ENCODE measurements at regions not wholly inside any gene's neighbourhood (a gene's known extent, or its start where the extent isn't known, plus 50 kb on each side); places are given as distances from the start of the nearest gene placed in this dataset.
"Not testable (repeated sequence)": the region's sequence is repeated elsewhere in the genome, so short reads cannot be mapped to it uniquely, and the experiment has no call there.

DNA sequence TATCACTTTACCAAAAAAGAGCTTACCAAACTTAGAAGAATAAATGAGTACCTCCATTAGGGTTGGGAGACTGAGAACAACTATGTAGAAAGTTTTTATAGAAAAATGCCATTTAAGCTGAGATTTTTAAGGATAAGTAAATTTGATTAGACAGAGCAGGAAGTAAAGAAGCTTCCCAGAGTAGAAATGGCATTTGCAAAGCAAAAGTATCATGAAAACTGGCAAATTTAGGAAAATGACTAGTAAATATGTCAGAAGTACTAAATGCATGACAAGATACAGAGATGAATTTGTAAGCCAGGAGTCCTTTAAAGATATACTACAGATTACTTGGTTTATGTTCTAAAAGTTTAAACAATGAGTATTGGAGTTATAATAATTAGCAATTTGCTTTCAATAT is 2581.8 kb downstream of the PCDH9 start:
- DNase-seq, result no peak
- Mint-ChIP-seq H3K4me1 (no peaks in the 10 kb centered on the region), H3K36me3 (no peaks in the 10 kb centered on the region), H3K27me3 (no peaks in the 10 kb centered on the region), H3K9me3 (peaks cover 0 to 5% (median 0%) of the 10 kb centered on the region in 7 donors), H3K4me3 (no peak overlapping the region), H3K27ac (no peak overlapping the region)
- no peak for ATAC-seq (ENCODE audit: low read depth in 2 of 2)

DNA sequence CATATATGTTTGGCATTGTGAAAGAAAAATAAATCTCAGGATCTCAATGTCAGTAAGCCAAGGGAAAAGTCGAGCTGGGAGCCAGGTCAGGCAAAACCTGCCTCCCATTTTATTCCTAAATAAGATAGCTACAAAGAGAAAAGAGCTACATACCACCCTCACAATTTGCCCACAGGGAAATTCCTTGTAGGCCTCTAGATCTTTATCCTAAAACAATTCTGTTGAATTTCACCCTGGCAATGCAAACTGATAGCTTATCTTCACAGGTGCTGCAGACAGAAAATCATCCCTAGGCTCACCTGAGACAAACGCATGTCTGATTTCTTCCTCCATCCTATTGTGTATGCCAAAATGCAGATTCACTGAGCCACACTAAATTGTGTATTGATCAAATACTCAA is 2587.1 kb downstream of the PCDH9 start:
- Mint-ChIP-seq H3K9me3 (peaks cover 0 to 5% (median 0%) of the 10 kb centered on the region in 7 donors), H3K27ac (no peak overlapping the region), H3K27me3 (no peaks in the 10 kb centered on the region), H3K4me3 (peak overlapping the region in 1 of 8 donors; percentile 54), H3K4me1 (no peaks in the 10 kb centered on the region), H3K36me3 (no peaks in the 10 kb centered on the region)
- DNase-seq, result no peak
- no peak for ATAC-seq (ENCODE audit: low read depth in 2 of 2)

DNA sequence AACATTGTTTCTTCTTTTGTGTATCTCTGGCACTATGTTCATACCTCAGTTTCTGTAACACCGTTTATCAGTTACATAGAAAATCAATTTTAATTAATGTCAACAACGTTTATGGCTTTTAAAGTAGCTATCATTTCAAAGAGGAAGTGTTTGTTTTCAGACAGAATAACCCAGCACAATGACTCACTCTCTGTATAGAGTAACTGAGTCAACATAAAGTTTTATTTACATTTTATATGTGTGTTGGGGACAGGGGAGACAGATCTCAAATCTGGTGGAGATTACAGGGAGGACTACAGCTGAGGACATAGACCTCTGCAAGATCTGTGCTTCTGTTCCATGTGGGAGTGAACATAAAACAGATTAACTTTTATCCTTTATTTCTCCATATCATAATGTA is 2590.1 kb downstream of the PCDH9 start:
- H3K9me3 Mint-ChIP-seq, result peaks cover 0 to 7% (median 3%) of the 10 kb centered on the region in 7 donors
- DNase-seq, result no peak
- H3K27ac Mint-ChIP-seq, result no peak overlapping the region
- no peaks in the 10 kb centered on the region for H3K4me1 Mint-ChIP-seq
- ATAC-seq (ENCODE audit: low read depth in 2 of 2), result no peak
- no peaks in the 10 kb centered on the region for H3K36me3 Mint-ChIP-seq
- no peak overlapping the region for H3K4me3 Mint-ChIP-seq
- H3K27me3 Mint-ChIP-seq, result no peaks in the 10 kb centered on the region

DNA sequence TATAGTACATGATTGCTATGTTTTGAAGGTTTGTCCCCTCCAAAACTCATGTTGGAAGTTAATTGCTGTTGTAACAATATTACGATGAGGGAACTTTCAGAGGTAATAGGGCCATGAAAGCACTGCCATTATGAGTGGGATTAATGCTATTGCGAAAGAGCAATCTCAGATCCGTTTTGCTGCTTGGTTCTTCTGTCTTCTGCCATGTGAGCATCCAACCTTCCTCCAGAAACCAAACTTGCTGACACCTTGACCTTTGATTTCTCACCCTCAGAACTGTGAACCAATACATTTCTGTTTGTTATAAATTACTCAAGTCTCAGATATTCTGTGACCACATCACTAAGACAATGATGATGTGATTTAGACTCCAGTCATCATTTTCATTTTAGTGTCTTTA is 2590.9 kb downstream of the PCDH9 start:
- Mint-ChIP-seq H3K4me1 (no peaks in the 10 kb centered on the region), H3K27me3 (no peaks in the 10 kb centered on the region), H3K27ac (no peak overlapping the region), H3K4me3 (no peak overlapping the region), H3K36me3 (no peaks in the 10 kb centered on the region), H3K9me3 (peaks cover 0 to 7% (median 2%) of the 10 kb centered on the region in 7 donors)
- DNase-seq (no peak), ATAC-seq (ENCODE audit: low read depth in 2 of 2) (no peak)

DNA sequence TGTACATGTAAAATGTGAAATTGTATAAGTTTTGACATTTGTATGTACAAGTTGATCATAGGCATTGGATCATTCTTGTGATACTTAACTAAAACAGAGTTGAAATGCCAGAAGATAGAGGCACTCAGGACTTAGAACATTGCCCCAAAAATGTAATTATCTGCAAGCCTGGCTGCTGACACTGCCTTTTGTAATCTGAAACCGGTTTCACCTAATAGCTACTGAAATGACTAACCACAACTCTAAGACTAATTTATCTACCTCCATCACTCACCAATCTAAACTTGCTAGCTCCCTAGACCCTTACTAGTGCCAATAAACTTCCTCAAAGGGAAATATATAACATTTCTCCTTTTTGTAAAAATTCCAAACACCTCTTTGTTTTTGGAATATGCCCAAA is 2596.2 kb downstream of the PCDH9 start:
- H3K36me3 Mint-ChIP-seq, result no peaks in the 10 kb centered on the region
- no peak overlapping the region for H3K27ac Mint-ChIP-seq
- H3K27me3 Mint-ChIP-seq, result no peaks in the 10 kb centered on the region
- H3K9me3 Mint-ChIP-seq, result peaks cover 0 to 7% (median 0%) of the 10 kb centered on the region in 7 donors
- H3K4me3 Mint-ChIP-seq, result no peak overlapping the region
- ATAC-seq (ENCODE audit: low read depth in 2 of 2), result no peak
- no peaks in the 10 kb centered on the region for H3K4me1 Mint-ChIP-seq
- DNase-seq, result no peak

DNA sequence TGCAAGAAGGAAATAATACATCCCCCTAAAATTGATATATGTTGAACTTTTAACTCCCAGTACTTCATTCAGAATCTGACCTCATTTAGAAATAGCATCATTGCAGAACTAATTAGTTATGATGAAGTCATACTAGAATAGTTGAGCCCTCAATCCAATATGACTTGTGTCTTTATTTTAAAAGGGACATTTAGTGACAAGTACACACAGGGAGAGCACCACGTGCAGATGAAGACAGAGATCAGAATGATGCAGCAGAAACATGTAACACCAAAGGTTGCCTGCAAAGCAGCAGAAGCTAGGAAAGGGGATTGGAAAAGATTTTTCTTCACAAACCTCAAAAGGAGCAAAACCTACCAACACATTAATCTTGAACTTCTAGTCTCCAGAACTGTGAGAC is 2602.5 kb downstream of the PCDH9 start:
- no peak for DNase-seq
- no peak overlapping the region for H3K27ac Mint-ChIP-seq
- peaks cover 0 to 4% (median 0%) of the 10 kb centered on the region in 7 donors for H3K9me3 Mint-ChIP-seq
- H3K4me1 Mint-ChIP-seq, result no peaks in the 10 kb centered on the region
- no peak for ATAC-seq (ENCODE audit: low read depth in 2 of 2)
- no peak overlapping the region for H3K4me3 Mint-ChIP-seq
- no peaks in the 10 kb centered on the region for H3K27me3 Mint-ChIP-seq
- H3K36me3 Mint-ChIP-seq, result no peaks in the 10 kb centered on the region

DNA sequence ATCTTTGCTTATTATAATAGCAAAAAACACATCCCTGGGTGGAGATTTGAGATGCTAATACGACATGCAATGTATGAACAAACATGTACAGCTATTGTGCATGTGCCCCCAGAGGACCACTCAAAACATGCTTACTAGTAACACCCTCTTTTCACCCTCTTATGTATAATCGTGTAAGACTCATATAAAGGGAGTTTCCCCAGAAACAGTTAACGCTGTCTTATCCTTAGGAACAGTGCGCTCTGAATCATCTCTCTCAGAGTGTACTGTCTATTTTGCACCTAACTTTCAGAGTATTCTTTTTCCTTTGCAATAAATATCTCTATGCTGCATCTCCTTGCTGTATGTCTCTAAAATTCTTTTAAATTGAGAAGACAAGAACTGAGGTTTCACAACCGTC is 2604.0 kb downstream of the PCDH9 start:
- Mint-ChIP-seq H3K36me3 (no peaks in the 10 kb centered on the region), H3K27ac (no peak overlapping the region), H3K27me3 (no peaks in the 10 kb centered on the region), H3K4me3 (no peak overlapping the region), H3K4me1 (no peaks in the 10 kb centered on the region), H3K9me3 (peaks cover 0 to 4% (median 0%) of the 10 kb centered on the region in 7 donors)
- no peak for ATAC-seq (ENCODE audit: low read depth in 2 of 2)
- DNase-seq, result no peak

DNA sequence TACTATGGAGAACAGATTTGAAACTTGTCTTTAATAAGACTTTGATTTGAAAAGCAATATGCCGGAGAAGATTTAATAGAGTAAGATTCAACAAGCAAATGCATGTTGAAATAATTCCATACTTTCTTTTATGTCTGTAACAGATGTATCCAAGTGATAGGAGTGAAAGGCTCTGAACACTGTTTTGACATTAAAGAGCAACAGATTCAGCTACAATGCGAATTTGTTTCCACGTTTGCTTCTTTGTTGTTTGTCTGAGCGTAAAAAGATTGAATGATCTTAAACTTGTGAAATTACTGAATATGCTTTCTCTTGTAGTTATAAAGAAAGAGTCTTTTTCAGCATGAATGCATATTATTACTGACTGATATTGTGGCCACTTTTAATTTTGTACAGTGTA is 2612.9 kb downstream of the PCDH9 start:
- Mint-ChIP-seq H3K27ac (no peak overlapping the region), H3K4me1 (no peaks in the 10 kb centered on the region), H3K4me3 (no peak overlapping the region), H3K9me3 (peaks cover 0 to 9% (median 3%) of the 10 kb centered on the region in 7 donors), H3K36me3 (no peaks in the 10 kb centered on the region), H3K27me3 (no peaks in the 10 kb centered on the region)
- DNase-seq, result no peak
- no peak for ATAC-seq (ENCODE audit: low read depth in 2 of 2)

DNA sequence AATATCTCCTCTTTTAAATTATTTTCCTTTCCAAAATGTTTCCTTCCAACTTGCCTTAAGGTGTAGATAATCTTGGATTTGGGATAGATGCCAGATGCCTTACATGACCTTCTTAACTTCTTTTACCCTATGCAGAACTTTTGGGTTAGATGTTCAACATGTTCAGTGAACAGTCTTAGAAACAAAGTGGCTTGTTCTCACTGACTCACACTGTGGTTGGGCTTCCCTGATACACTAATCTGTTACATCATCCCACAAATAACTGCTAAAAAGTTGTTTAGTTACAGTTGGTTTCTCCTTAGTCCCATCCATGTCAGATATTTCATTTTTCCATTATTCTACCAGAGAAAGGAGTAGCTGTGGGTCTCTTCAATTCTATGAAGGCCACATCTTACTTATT is 2638.2 kb downstream of the PCDH9 start:
- Mint-ChIP-seq H3K27me3 (no peaks in the 10 kb centered on the region), H3K9me3 (peaks cover 0 to 10% (median 5%) of the 10 kb centered on the region in 7 donors), H3K36me3 (no peaks in the 10 kb centered on the region), H3K27ac (no peak overlapping the region), H3K4me1 (no peaks in the 10 kb centered on the region), H3K4me3 (no peak overlapping the region)
- DNase-seq (no peak), ATAC-seq (ENCODE audit: low read depth in 2 of 2) (no peak)

DNA sequence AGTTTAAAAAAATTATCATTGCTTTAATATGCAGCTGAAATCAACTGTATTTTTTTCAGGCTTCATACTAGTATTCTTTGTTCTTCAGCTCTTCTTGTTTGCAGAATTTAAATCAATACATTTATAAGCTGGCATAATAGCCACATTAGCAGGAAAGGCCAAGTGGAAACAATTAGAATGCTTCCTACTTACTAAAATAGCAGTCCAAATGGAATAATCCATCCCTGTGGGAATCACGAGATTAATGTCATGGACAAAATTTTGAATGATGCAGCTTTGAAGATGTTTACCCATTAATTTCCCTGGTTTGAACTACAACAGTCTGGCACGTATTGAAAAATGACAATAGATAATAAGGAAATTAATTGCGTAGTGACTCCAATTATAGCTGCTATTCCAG is 2650.8 kb downstream of the PCDH9 start:
- peaks cover 0 to 9% (median 3%) of the 10 kb centered on the region in 7 donors for H3K9me3 Mint-ChIP-seq
- H3K27me3 Mint-ChIP-seq, result no peaks in the 10 kb centered on the region

DNA sequence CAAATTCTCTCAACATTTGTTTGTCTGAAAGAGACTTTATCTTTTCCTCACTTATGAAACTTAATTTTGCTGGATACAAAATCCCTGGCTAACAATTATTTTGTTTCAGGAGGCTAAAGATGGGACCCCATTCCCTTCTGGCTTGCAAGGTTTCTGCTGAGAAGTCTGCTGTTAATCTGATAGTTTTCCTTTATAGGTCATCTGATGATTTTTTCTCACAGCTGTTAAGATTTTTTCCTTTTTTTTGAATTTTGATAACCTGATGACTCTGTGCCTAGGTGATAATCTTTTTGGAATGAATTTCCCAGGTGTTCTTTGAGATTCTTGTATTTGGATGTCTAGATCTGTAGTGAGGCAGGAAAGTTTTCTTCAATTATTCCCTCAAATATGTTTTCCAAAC is 2661.4 kb downstream of the PCDH9 start:
- Mint-ChIP-seq H3K9me3 (peaks cover 2 to 21% (median 12%) of the 10 kb centered on the region in 7 donors), H3K4me1 (no peaks in the 10 kb centered on the region), H3K27me3 (no peaks in the 10 kb centered on the region), H3K27ac (no peak overlapping the region), H3K36me3 (no peaks in the 10 kb centered on the region), H3K4me3 (no peak overlapping the region)
- DNase-seq (no peak), ATAC-seq (ENCODE audit: low read depth in 2 of 2) (no peak)

More for the DNA sequence above, 2650.8 kb downstream of the PCDH9 start:
- DNase-seq (no peak), ATAC-seq (ENCODE audit: low read depth in 2 of 2) (no peak)
- no peak overlapping the region for H3K27ac Mint-ChIP-seq
- no peak overlapping the region for H3K4me3 Mint-ChIP-seq
- no peaks in the 10 kb centered on the region for H3K36me3 Mint-ChIP-seq
- no peaks in the 10 kb centered on the region for H3K4me1 Mint-ChIP-seq

DNA sequence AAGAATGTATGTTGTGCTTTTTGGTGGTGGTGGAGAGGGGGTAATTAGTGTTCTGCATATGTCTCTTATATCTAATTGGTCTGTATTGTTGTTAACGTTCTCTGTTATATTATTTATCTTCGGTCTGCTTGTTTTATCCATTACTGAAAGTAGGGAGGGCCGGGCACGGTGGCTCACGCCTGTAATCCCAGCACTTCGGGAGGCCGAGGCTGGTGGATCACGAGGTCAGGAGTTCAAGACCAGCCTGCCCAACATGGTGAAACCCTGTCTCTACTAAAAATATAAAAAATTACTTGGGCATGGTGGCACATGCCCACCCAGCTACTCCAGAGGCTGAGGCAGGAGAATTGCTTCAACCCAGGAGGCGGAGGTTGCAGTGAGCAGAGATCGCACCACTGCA is 2672.1 kb downstream of the PCDH9 start:
- H3K27ac Mint-ChIP-seq; ATAC-seq (ENCODE audit: low read depth in 2 of 2); H3K9me3 Mint-ChIP-seq: not testable (repeated sequence)

DNA sequence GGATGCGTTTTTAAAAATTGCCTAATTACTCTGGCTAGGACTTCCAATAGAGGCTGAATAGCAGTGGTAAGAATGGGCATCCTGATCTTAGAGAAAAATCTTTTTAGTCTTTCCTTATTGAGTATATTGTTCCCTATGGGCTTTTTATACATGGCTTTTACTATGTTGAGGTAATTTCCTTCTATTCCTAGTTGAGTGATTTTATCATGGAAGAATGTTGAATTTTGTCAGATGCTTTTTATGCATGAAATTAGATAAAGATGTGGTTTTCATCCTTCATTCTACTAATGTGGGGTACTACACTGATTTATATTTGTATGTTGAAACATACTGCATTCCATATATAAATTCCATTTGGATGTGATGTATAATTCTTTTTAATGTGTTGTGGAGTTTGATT is 2673.8 kb downstream of the PCDH9 start:
- H3K4me3 Mint-ChIP-seq, result no peak overlapping the region
- no peak for DNase-seq

More for the DNA sequence above, 2672.1 kb downstream of the PCDH9 start:
- H3K4me1 Mint-ChIP-seq, DNase-seq, H3K4me3 Mint-ChIP-seq, H3K36me3 Mint-ChIP-seq, H3K27me3 Mint-ChIP-seq: not testable (repeated sequence)

DNA sequence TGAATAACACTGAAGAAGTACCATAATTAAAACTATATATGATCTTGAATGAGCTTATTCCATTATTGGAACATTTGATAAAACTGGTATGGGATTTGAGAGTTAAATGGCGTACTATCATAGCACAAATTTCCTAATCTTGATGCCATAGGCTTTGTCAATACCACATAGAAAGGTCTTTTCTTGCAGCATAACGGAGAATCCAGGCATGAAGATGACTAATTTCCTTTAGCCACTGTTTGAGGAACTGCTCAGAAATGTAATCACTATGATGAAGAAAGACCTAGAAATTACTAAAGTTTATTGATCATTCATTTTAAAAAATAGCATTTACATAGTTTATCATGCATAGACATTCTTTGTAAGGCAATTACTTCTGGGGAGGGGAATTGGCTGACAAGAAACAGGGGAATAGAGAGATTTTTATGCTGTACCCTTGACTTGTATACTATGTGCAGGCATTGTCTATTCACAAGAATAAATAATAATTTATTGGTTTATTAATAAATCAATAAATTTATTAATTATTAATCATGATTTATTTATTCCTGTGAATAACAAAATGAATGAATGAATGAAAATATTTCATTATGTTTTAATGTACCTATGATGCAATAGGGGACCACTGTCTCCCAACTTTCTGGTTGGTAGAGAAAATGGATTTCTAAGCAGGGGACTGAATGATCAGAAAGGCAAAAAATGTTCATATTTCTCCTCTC is 2676.6 kb downstream of the PCDH9 start:
- Mint-ChIP-seq H3K9me3 (peaks cover 0 to 6% (median 3%) of the 10 kb centered on the region in 7 donors), H3K36me3 (no peaks in the 10 kb centered on the region), H3K4me3 (no peak overlapping the region), H3K4me1 (no peaks in the 10 kb centered on the region), H3K27me3 (no peaks in the 10 kb centered on the region), H3K27ac (no peak overlapping the region)
- no peak for DNase-seq
- ATAC-seq (ENCODE audit: low read depth in 2 of 2), result no peak

More for the DNA sequence above, 2673.8 kb downstream of the PCDH9 start:
- Mint-ChIP-seq H3K27ac (no peak overlapping the region), H3K4me1 (no peaks in the 10 kb centered on the region), H3K9me3 (peaks cover 0 to 4% (median 0%) of the 10 kb centered on the region in 7 donors), H3K27me3 (no peaks in the 10 kb centered on the region), H3K36me3 (no peaks in the 10 kb centered on the region)
- no peak for ATAC-seq (ENCODE audit: low read depth in 2 of 2)

DNA sequence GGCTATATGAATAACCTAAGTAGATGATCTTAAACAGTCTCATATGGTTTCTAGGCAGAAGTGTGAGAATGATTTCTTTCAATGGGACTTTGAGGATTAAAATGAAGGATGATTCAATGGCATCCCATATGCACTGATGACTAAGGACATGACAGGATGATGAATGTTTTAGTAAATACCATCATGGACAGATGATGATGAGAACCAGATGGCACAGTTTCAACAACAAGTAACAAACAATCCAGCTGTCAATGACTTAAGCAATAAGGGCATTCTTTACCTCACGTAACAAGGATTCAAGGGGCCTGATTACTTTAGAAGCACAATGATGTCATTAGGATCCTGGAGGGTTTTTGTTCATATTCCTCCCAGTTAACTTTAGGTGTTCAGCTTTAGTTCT is 2678.4 kb downstream of the PCDH9 start:
- no peaks in the 10 kb centered on the region for H3K27me3 Mint-ChIP-seq
- H3K4me1 Mint-ChIP-seq, result no peaks in the 10 kb centered on the region
- H3K27ac Mint-ChIP-seq, result no peak overlapping the region
- H3K4me3 Mint-ChIP-seq, result no peak overlapping the region
- no peak for ATAC-seq (ENCODE audit: low read depth in 2 of 2)
- no peak for DNase-seq
- peaks cover 0 to 6% (median 3%) of the 10 kb centered on the region in 7 donors for H3K9me3 Mint-ChIP-seq
- no peaks in the 10 kb centered on the region for H3K36me3 Mint-ChIP-seq
